MCF 10A (cell line): ENCODE measurements at regions not wholly inside any gene's neighbourhood (a gene's known extent, or its start where the extent isn't known, plus 50 kb on each side); places are given as distances from the start of the nearest gene placed in this dataset.

Source experiments
- BruUV-seq: library from RNA; stranded (reverse); fragments of 400-500 nt; replicated peaks from 2 replicates; lab custom pipeline; 2021; lab: Mats Ljungman, UMichigan
- CTCF ChIA-PET: fragments of 300-600 bp; sonication (Branson Sonifier 250); formaldehyde crosslinking; extraction: SDS; loops from one replicate; lab custom pipeline; 2021; ENCODE audit warnings: antibody characterized with exemption, inconsistent platforms; lab: Yijun Ruan, JAX
- POLR2A ChIA-PET: fragments of 300-600, 350-650 bp; sonication (Branson Sonifier 250); formaldehyde crosslinking; extraction: SDS; loops from one replicate; lab custom pipeline; 2020; ENCODE audit warnings: antibody characterized with exemption, inconsistent platforms; lab: Yijun Ruan, JAX
- DNase-seq: peaks from one replicate; pipeline ENCODE4 v3.0.0-alpha.2; 2018; ENCODE audit not compliant: unreplicated experiment
- H3K27ac Mint-ChIP-seq: one replicate; pipeline ENCODE4 v1.8.0; 2022; ENCODE audit warnings: mild to moderate bottlenecking, low read depth, mixed read lengths; ENCODE audit not compliant: unreplicated experiment
- H3K27me3 Mint-ChIP-seq: one replicate; pipeline ENCODE4 v1.8.0; 2022; ENCODE audit warnings: mixed read lengths; ENCODE audit not compliant: insufficient read depth, unreplicated experiment
- H3K36me3 Mint-ChIP-seq: one replicate; pipeline ENCODE4 v1.8.0; 2022; ENCODE audit warnings: mild to moderate bottlenecking, moderate library complexity, mixed read lengths; ENCODE audit not compliant: insufficient read depth, unreplicated experiment
- H3K4me1 Mint-ChIP-seq: one replicate; pipeline ENCODE4 v1.8.0; 2022; ENCODE audit warnings: mixed read lengths; ENCODE audit not compliant: insufficient read depth, unreplicated experiment
- H3K4me3 Mint-ChIP-seq: one replicate; pipeline ENCODE4 v1.8.0; 2022; ENCODE audit warnings: mild to moderate bottlenecking, moderate library complexity, mixed read lengths; ENCODE audit not compliant: unreplicated experiment
- H3K9me3 Mint-ChIP-seq: one replicate; pipeline ENCODE4 v1.8.0; 2022; ENCODE audit warnings: mixed read lengths; ENCODE audit not compliant: unreplicated experiment
- CTCF ChIP-seq: fragments of 200-600 bp; IDR thresholded peaks from one replicate; pipeline ENCODE4 v1.8.0; 2022; ENCODE audit warnings: antibody characterized with exemption, mild to moderate bottlenecking; ENCODE audit not compliant: unreplicated experiment
- intact Hi-C: fragments of 100-400 bp; cut with micrococcal nuclease; formaldehyde crosslinking; loops from 2 replicates; pipeline ENCODE4 v1.14.1; 2022

GRCh38 chr16:66306366-66307150 lies 59.9 kb upstream of the CDH5 start:
- ChIA-PET CTCF (interaction anchor here (0.6 to 1.4 kb wide), 3 partner anchors 8 to 30 kb away, joined by 3 read pairs; no protein-coding TSS in a partner anchor), POLR2A (no interaction called here)
- H3K36me3 Mint-ChIP-seq: no peaks in the 10 kb centered on the region
- intact Hi-C loops: no loop called here
- H3K4me3 Mint-ChIP-seq: no peak overlapping the region
- peaks cover under 1% of the 10 kb centered on the region for H3K9me3 Mint-ChIP-seq
- H3K4me1 Mint-ChIP-seq: no peaks in the 10 kb centered on the region
- no peak overlapping the region for H3K27ac Mint-ChIP-seq
- DNase-seq: no peak
- peaks cover 44% of the 10 kb centered on the region for H3K27me3 Mint-ChIP-seq
- TF ChIP-seq CTCF: no peak
- BruUV-seq: no TSS peak

- ChIA-PET POLR2A (no interaction called here), CTCF (interaction anchor here (1.1 kb wide), 1 partner anchor 39 kb away, joined by 4 read pairs; no protein-coding TSS in a partner anchor)
- H3K27me3 Mint-ChIP-seq: peaks cover 41% of the 10 kb centered on the region
- H3K36me3 Mint-ChIP-seq: no peaks in the 10 kb centered on the region
- H3K4me1 Mint-ChIP-seq: no peaks in the 10 kb centered on the region
- BruUV-seq: no TSS peak
- no peak for TF ChIP-seq CTCF
- H3K4me3 Mint-ChIP-seq: no peak overlapping the region
- H3K9me3 Mint-ChIP-seq: peaks cover 8% of the 10 kb centered on the region
- no peak for DNase-seq
- intact Hi-C loops: no loop called here
- H3K27ac Mint-ChIP-seq: no peak overlapping the region
These were observed 61.5 kb upstream of the CDH5 start for GRCh38 chr16:66304961-66305360.

- no TSS peak for BruUV-seq
- peaks cover 33% of the 10 kb centered on the region for H3K27me3 Mint-ChIP-seq
- peaks cover 8% of the 10 kb centered on the region for H3K9me3 Mint-ChIP-seq
- ChIA-PET POLR2A (no interaction called here), CTCF (interaction anchor here (0.6 to 1.1 kb wide), 3 partner anchors 40 to 48 kb away, joined by 3 to 4 read pairs (median 4); no protein-coding TSS in a partner anchor)
- intact Hi-C loops: no loop called here
- no peaks in the 10 kb centered on the region for H3K4me1 Mint-ChIP-seq
- H3K27ac Mint-ChIP-seq: no peak overlapping the region
- H3K36me3 Mint-ChIP-seq: no peaks in the 10 kb centered on the region
- no peak overlapping the region for H3K4me3 Mint-ChIP-seq
- no peak for DNase-seq
- no peak for TF ChIP-seq CTCF
These were observed 62.3 kb upstream of the CDH5 start for GRCh38 chr16:66304151-66304550.

GRCh38 chr16:66300501-66300900 lies 66.0 kb upstream of the CDH5 start:
- no TSS peak for BruUV-seq
- Mint-ChIP-seq H3K4me3 (no peak overlapping the region), H3K9me3 (peaks cover 8% of the 10 kb centered on the region), H3K27me3 (peaks cover 23% of the 10 kb centered on the region), H3K36me3 (no peaks in the 10 kb centered on the region), H3K4me1 (no peaks in the 10 kb centered on the region), H3K27ac (no peak overlapping the region)
- DNase-seq: no peak
- CTCF ChIA-PET: interaction anchor here (0.6 to 1.0 kb wide), 2 partner anchors 16 to 44 kb away, joined by 3 to 4 read pairs; no protein-coding TSS in a partner anchor
- no peak for TF ChIP-seq CTCF
- POLR2A ChIA-PET: no interaction called here
- intact Hi-C loops: no loop called here
